Memory B cell (primary cell): ENCODE measurements at regions not wholly inside any gene's neighbourhood (a gene's known extent, or its start where the extent isn't known, plus 50 kb on each side); places are given as distances from the start of the nearest gene placed in this dataset.

Experiments used
- ATAC-seq: fragments of 150-1000 bp; cut with Tn5 transposase; 2 replicates; pipeline ENCODE4 v1.10.0; 2021; ENCODE audit warnings: low read depth, mild to moderate bottlenecking, moderate library complexity
- DNase-seq, 2 donors: peaks; one replicate each; pipeline ENCODE4 v3.0.0; 2022; ENCODE audit warnings: low spot score in 2 of 2
- H3K27ac Mint-ChIP-seq: one replicate; pipeline ENCODE4 v1.8.0; 2022; ENCODE audit warnings: mild to moderate bottlenecking, moderate library complexity, mixed read lengths
- H3K27me3 Mint-ChIP-seq: one replicate; pipeline ENCODE4 v1.8.0; 2022; ENCODE audit warnings: mixed read lengths
- H3K36me3 Mint-ChIP-seq: one replicate; pipeline ENCODE4 v1.8.0; 2022; ENCODE audit warnings: mild to moderate bottlenecking, mixed read lengths
- H3K4me1 Mint-ChIP-seq: one replicate; pipeline ENCODE4 v1.8.0; 2022; ENCODE audit warnings: mixed read lengths
- H3K4me3 Mint-ChIP-seq: one replicate; pipeline ENCODE4 v1.8.0; 2022; ENCODE audit warnings: mild to moderate bottlenecking, moderate library complexity, mixed read lengths
- H3K9me3 Mint-ChIP-seq: one replicate; pipeline ENCODE4 v1.8.0; 2022; ENCODE audit warnings: mixed read lengths

DNA sequence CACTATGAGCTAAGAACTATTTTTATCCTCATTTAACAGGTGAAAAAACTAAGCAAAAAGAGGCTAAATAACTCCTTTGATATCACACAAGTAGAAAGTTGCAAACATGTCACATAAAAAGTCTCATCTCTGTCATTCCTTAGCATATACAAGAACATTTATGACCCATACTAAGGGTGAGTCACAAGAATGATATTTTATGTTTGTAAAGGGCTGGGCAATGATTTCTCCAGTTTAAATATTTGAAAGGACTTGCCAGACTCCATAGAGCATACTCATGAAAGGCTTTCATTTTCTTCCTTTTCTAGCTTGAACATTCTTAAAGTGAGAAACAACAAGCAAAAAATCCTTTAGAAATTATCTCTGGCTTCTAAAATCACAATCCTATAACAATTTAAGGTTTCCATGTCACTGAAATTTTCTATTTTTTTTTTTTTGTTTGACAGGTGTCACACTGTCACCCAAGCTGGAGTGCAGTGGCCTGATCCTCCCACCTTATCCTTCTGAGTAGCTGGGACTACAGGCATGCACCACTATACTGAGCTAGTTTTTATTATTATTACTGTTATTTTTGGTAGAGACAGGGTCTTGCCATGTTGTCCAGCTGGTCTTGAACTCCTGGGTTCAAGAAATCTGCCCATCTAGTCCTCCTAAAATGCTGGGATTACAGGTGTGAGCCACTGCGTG is 338.0 kb upstream of the KHDRBS2 start:
- ATAC-seq: no peak

GRCh38 chr6:62615366-62616015 is 329.5 kb upstream of the KHDRBS2 start:
- DNase-seq (no peak), ATAC-seq (no peak)
- H3K9me3 Mint-ChIP-seq: peaks cover 4% of the 10 kb centered on the region
- no peak overlapping the region for H3K4me3 Mint-ChIP-seq
- peaks cover 1% of the 10 kb centered on the region for H3K27me3 Mint-ChIP-seq
- peaks cover 2% of the 10 kb centered on the region for H3K4me1 Mint-ChIP-seq
- H3K27ac Mint-ChIP-seq: no peak overlapping the region
- H3K36me3 Mint-ChIP-seq: no peaks in the 10 kb centered on the region

More for the DNA sequence above, 338.0 kb upstream of the KHDRBS2 start:
- Mint-ChIP-seq H3K4me1 (no peaks in the 10 kb centered on the region), H3K27me3 (no peaks in the 10 kb centered on the region), H3K27ac (no peak overlapping the region), H3K9me3 (no peaks in the 10 kb centered on the region), H3K36me3 (no peaks in the 10 kb centered on the region), H3K4me3 (no peak overlapping the region)
- no peak for DNase-seq

GRCh38 chr6:62614442-62614841 is 328.4 kb upstream of the KHDRBS2 start:
- peaks cover 2% of the 10 kb centered on the region for H3K4me1 Mint-ChIP-seq
- H3K27me3 Mint-ChIP-seq: peaks cover 1% of the 10 kb centered on the region
- H3K9me3 Mint-ChIP-seq: peaks cover 6% of the 10 kb centered on the region
- no peak overlapping the region for H3K4me3 Mint-ChIP-seq
- no peaks in the 10 kb centered on the region for H3K36me3 Mint-ChIP-seq
- ATAC-seq (no peak), DNase-seq (no peak)
- H3K27ac Mint-ChIP-seq: no peak overlapping the region

GRCh38 chr6:62613928-62614327 is 327.9 kb upstream of the KHDRBS2 start:
- Mint-ChIP-seq H3K4me3 (no peak overlapping the region), H3K27ac (no peak overlapping the region), H3K27me3 (peaks cover 1% of the 10 kb centered on the region), H3K9me3 (peaks cover 6% of the 10 kb centered on the region), H3K36me3 (no peaks in the 10 kb centered on the region), H3K4me1 (peaks cover 2% of the 10 kb centered on the region)
- ATAC-seq (no peak), DNase-seq (no peak)

DNA sequence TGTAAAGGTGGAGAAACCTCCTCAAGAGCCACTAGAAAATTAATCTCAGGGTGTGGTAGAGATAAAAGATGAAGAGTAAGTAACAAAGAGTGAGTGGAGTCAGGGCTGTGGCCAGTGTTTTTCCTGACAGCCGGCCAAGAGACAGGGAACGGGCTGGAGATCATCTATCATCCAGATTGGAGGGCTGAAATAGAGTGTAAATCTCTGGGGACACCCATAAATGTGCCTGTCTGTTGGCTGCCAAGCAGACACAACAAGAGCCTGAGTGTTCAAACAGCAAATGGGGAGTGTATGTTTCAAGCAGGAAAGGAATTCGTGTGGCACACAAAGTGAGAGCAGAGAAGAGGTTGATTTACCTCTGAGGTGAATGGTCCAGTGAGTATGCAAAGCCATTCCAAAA is 326.4 kb upstream of the KHDRBS2 start:
- Mint-ChIP-seq H3K36me3 (no peaks in the 10 kb centered on the region), H3K4me1 (peaks cover 2% of the 10 kb centered on the region), H3K4me3 (no peak overlapping the region), H3K27me3 (no peaks in the 10 kb centered on the region), H3K9me3 (peaks cover 6% of the 10 kb centered on the region), H3K27ac (no peak overlapping the region)
- ATAC-seq (no peak), DNase-seq (no peak)

- Mint-ChIP-seq H3K4me1 (peaks cover 10% of the 10 kb centered on the region), H3K27me3 (no peaks in the 10 kb centered on the region), H3K9me3 (no peaks in the 10 kb centered on the region), H3K4me3 (no peak overlapping the region), H3K36me3 (no peaks in the 10 kb centered on the region), H3K27ac (no peak overlapping the region)
- ATAC-seq (peak; percentile 51), DNase-seq (no peak)
Observed at GRCh38 chr6:62570372-62570771, 284.3 kb upstream of the KHDRBS2 start.

GRCh38 chr6:62541502-62541901 is 255.5 kb upstream of the KHDRBS2 start:
- H3K36me3 Mint-ChIP-seq: no peaks in the 10 kb centered on the region
- H3K4me3 Mint-ChIP-seq: no peak overlapping the region
- ATAC-seq: no peak
- H3K9me3 Mint-ChIP-seq: no peaks in the 10 kb centered on the region
- H3K27me3 Mint-ChIP-seq: no peaks in the 10 kb centered on the region
- no peaks in the 10 kb centered on the region for H3K4me1 Mint-ChIP-seq
- no peak for DNase-seq
- H3K27ac Mint-ChIP-seq: no peak overlapping the region

DNA sequence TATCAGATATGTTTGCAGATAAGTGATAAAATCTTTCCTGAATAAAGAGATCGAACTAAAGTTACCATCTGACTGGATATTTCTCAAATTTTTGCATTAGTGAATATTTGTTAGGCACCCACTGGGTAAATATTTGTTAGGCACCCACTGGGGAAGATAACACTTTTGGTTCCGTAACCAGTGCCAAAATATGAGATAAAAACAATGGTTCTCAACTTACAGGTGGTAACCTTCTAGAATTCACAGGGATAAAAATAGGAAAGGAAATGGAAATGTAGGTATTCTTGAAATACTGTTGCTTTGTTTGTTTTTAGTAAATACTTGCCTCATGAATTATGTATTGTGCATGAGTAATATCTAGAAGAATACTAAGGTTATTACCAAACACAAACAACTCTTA is 245.0 kb upstream of the KHDRBS2 start:
- H3K36me3 Mint-ChIP-seq: no peaks in the 10 kb centered on the region
- ATAC-seq (no peak), DNase-seq (no peak)
- H3K9me3 Mint-ChIP-seq: peaks cover 1% of the 10 kb centered on the region
- H3K27ac Mint-ChIP-seq: no peak overlapping the region
- H3K4me1 Mint-ChIP-seq: peaks cover 5% of the 10 kb centered on the region
- H3K27me3 Mint-ChIP-seq: no peaks in the 10 kb centered on the region
- H3K4me3 Mint-ChIP-seq: no peak overlapping the region

- Mint-ChIP-seq H3K27ac (no peak overlapping the region), H3K9me3 (peaks cover 1% of the 10 kb centered on the region), H3K4me3 (no peak overlapping the region), H3K4me1 (peaks cover 5% of the 10 kb centered on the region), H3K36me3 (no peaks in the 10 kb centered on the region), H3K27me3 (no peaks in the 10 kb centered on the region)
- DNase-seq (no peak), ATAC-seq (no peak)
Observed at GRCh38 chr6:62528894-62529526, 243.0 kb upstream of the KHDRBS2 start.

- H3K9me3 Mint-ChIP-seq: peaks cover 1% of the 10 kb centered on the region
- no peaks in the 10 kb centered on the region for H3K36me3 Mint-ChIP-seq
- no peak overlapping the region for H3K4me3 Mint-ChIP-seq
- H3K27ac Mint-ChIP-seq: no peak overlapping the region
- no peak for DNase-seq
- H3K4me1 Mint-ChIP-seq: no peaks in the 10 kb centered on the region
- no peak for ATAC-seq
- no peaks in the 10 kb centered on the region for H3K27me3 Mint-ChIP-seq
Observed at GRCh38 chr6:62523630-62524029, 237.6 kb upstream of the KHDRBS2 start.

DNA sequence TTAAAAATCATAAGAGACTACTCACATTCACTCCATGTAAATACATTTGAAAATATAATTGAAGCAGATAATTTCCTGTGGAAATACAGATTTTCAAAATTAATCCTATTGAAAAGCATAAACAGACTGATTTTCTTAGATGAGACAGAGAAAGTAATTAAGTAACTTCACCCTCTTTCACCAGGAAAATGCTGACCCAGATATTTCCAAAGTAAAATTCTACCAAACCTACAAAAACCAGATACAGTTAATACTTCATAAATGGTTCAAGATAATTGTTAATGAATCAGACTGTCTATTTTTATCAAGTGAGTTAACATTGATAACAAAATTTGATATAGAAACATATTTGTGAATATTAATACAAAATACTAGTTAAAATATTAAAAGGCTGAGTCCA is 233.5 kb upstream of the KHDRBS2 start:
- ATAC-seq (no peak), DNase-seq (no peak)
- H3K27ac Mint-ChIP-seq: no peak overlapping the region
- H3K4me1 Mint-ChIP-seq: peaks cover 7% of the 10 kb centered on the region
- H3K27me3 Mint-ChIP-seq: no peaks in the 10 kb centered on the region
- no peak overlapping the region for H3K4me3 Mint-ChIP-seq
- no peaks in the 10 kb centered on the region for H3K36me3 Mint-ChIP-seq
- H3K9me3 Mint-ChIP-seq: no peaks in the 10 kb centered on the region

DNA sequence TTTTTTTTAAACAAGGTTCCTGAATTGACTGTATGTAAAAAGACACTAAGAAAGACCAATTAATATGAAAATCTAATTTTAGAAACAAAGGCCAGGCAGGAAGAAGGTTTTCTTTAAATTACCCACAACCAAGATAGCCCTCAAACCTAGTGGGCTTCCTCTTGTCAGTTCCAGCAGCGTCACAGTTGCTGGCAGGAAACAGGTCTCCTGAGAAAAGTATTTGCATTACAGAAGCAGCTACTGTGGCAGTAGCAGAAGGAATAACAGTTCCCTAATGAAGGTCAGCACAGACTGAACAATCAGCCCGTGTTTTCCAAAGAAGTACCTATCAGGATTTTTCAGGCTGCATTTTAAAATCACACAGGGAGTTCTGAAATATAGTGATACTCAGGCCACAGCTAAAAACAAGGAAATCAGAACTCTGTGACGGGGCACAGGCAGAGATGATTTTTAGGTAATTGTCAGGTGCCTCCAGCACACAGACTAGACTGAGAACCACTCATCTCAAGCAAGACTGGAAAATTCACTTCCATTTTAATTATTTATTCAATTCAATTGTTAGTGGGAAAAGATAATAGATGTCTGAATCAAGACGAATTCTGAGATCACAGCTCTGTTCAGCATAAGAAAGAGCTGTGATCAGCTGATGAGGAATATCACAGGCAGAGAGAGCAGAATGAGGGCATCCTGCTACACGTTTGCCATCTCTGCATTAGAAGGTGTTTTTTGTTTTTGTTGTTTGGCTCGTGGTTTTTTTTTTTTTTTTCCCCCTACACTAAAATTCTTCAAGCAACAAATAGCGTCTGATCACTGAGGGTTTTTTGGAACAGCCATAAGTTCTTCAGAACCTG is 230.5 kb upstream of the KHDRBS2 start:
- Mint-ChIP-seq H3K27me3 (no peaks in the 10 kb centered on the region), H3K4me1 (peaks cover 7% of the 10 kb centered on the region), H3K27ac (no peak overlapping the region), H3K9me3 (no peaks in the 10 kb centered on the region), H3K36me3 (no peaks in the 10 kb centered on the region), H3K4me3 (peak overlapping the region; percentile 37)
- peak; percentile 77 for ATAC-seq
- no peak for DNase-seq

- peaks cover 2% of the 10 kb centered on the region for H3K36me3 Mint-ChIP-seq
- no peak for DNase-seq
- ATAC-seq: no peak
- H3K9me3 Mint-ChIP-seq: peaks cover 4% of the 10 kb centered on the region
- no peaks in the 10 kb centered on the region for H3K4me1 Mint-ChIP-seq
- H3K27me3 Mint-ChIP-seq: no peaks in the 10 kb centered on the region
- H3K27ac Mint-ChIP-seq: no peak overlapping the region
- no peak overlapping the region for H3K4me3 Mint-ChIP-seq
Observed at GRCh38 chr6:62492192-62492822, 206.3 kb upstream of the KHDRBS2 start.
